Left lobe of liver (tissue), 2 donors: ENCODE measurements at regions not wholly inside any gene's neighbourhood (a gene's known extent, or its start where the extent isn't known, plus 50 kb on each side); places are given as distances from the start of the nearest gene placed in this dataset.
A peak's percentile ranks its signal among the peaks of the same experiment; 100 is the strongest.
"Not testable (repeated sequence)": the region's sequence is repeated elsewhere in the genome, so short reads cannot be mapped to it uniquely, and the experiment has no call there.

ENCODE experiments used
- ATAC-seq: fragments of 200-7000 bp; cut with Tn5 transposase; one replicate; pipeline ENCODE4 v1.9.1; 2020; ENCODE audit warnings: mild to moderate bottlenecking, moderate library complexity
- DNase-seq: peaks from one replicate; pipeline ENCODE4 v3.0.0-alpha.2; 2020; ENCODE audit warnings: low spot score
- donor health status: DM: no; HTN: no; CAD: no; lungs with moderate emphysema.
- donor health status: DM: no; HTN: yes; CAD: no.

DNA sequence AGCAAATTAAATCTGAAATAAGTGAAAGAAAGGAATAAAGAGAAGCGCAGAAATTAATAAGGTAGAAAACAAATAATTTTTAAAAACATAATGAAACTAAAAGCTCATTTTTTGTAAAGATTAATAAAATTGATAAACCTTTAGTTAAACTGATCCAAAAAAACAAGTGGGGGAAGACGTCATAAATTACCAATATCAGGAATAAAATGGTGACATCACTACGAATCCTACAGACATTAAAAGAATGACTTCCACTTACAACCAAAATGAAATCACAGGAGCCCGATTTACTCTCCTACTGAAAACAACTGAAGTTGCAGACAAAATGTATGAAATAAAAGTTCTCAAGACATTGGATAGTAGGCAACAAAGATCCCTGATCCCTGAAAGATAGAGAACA lies 68.1 kb upstream of the IFFO2 start:
- ATAC-seq (no peak), DNase-seq (no peak)

DNA sequence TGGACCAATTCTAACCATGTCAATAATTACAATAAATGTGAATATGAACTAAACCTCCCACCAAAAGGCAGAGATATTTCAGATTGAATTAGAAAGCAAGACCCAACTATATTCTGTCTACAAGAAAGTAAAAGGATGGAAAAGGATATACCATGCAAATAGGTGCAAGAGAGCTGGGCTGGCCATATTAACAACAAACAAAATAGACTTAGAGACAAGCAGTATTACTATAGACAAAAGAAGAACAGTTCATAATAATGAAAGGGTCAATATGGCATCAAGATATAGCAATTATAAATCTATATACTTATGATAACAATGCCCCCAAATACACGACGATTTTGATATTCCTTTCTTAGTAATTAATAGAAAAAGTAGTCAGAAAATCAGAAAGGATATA lies 67.3 kb upstream of the IFFO2 start:
- ATAC-seq: no peak
- DNase-seq: no peak

DNA sequence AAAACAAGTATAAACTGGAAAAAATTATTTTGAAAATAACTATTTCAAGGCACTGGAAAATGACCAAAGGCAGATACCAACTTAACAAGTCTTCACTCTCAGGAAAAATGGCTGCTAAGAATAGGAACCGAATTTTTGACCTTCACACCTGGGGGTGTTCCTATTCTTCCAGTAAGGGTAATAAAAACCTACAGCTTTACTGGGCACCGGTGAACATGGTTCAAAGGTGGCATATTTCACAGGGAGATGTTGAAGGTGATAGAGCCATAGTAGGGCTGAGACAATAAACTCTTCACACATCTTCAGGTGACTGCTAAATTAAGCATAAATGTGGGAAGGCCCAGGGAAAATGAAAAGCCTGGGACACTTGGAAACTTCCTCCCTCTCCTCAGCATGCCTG lies 65.4 kb upstream of the IFFO2 start:
- no peak for DNase-seq
- no peak for ATAC-seq

DNA sequence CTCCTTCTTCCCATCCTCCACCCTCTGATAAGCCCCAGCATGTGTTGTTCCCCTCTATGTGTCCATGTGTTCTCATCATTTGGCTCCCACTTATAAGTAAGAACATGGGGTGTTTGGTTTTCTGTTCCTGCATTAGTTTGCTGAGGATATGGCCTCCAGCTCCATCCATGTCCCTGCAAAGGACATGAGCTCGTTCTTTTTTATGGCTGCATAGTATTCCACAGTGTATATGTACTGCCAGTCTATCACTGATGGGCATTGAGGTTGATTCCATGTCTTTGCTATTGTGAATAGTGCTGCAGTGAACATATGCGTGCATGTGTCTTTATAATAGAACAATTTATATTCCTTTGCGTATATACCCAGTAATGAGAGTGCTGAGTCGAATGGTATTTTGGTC lies 62.8 kb upstream of the IFFO2 start:
- DNase-seq, ATAC-seq: not testable (repeated sequence)

DNA sequence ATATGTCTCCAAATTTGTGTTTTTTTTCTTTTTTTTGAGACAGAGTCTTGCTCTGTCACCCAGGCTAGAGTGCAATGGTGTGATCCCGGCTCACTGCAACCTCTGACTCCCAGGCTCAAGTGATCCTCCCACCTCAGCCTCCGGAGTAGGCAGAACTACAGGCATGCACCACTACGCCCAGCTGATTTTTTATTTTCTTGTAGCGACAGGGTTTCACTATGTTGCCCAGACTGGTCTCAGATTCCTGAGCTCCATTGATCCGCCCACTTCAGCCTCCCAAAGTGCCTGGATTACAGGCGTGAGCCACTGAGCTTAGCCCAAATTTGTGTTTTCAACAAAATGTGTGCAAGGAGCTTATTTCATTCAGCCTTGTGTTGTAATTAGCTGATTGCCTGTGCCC lies 59.0 kb upstream of the IFFO2 start:
- ATAC-seq (no peak), DNase-seq (peak; percentile 19)

DNA sequence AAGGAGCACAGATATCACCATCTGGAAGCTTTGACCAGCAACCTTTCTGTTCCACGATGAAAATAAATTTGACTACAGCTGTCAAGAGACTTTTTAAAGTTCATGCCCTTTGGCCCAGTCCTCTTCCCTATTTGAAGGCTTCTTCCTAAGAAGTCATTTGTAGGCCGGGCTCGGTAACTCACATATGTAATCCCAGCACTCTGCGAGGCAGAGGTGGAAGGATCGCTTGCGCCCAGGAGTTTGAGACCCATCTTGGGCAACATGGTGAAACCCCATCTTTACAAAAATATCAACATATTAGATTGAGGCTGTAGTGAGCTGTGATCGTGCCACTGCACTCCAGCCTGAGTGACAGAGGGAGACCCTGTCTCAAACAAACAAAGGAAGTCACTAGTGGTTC lies 58.3 kb upstream of the IFFO2 start:
- ATAC-seq (no peak), DNase-seq (no peak)

DNA sequence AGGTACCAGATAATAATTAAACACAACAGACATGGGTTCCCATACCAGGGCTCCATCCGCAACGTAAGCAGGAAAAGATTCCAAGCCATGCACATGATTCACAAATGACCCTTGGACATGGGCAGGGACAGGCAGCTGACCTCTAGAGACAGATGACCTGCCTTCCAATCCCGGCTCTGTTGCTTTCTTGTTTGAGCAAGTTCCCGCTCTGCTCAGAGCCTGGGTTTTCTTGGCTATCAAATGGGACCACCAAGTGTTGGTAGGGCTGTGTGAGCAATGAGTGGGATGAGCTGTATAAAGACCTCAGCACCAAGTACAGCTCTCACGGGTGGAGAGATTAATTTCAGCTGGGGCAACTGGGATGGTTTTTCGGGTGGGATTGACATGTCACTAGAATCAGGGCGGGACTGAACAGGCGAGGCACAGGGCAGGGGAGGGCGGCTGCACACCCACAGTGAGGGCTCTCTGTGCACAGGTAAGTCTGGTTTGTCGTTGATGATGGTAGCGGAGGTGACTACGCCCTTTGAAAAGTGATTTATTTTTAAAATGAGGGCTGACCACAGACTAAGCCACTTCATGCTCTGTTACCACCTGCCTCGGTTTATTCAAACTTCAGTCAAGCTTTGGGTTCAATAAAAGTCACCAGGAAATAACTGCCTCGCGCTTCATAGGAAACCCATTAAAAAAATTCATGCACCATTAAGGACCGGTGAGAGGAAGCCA lies 57.5 kb upstream of the IFFO2 start:
- DNase-seq: peak; percentile 92

DNA sequence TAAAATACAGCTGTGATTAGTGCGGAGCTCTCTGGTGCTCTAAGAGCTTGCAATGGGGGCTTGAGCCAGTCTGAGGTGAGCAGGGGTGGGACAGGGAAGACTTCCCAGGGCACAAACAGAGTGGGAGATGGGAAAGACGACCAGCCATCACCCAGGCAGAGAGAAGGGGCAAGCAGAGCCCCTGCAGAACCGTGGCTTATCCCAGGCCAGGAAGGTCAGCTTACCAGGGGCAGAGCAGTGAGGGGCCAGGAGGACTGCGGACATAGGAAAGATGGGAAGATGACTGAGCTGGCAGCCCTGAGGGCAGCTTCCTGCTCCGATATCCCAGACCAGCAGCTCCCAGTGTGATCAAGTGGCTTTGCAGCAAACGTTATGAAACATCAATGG lies 55.4 kb upstream of the IFFO2 start:
- ATAC-seq: no peak
- DNase-seq: peak; percentile 42

More for the DNA sequence above, 57.5 kb upstream of the IFFO2 start:
- peak; percentile 67 for ATAC-seq

DNA sequence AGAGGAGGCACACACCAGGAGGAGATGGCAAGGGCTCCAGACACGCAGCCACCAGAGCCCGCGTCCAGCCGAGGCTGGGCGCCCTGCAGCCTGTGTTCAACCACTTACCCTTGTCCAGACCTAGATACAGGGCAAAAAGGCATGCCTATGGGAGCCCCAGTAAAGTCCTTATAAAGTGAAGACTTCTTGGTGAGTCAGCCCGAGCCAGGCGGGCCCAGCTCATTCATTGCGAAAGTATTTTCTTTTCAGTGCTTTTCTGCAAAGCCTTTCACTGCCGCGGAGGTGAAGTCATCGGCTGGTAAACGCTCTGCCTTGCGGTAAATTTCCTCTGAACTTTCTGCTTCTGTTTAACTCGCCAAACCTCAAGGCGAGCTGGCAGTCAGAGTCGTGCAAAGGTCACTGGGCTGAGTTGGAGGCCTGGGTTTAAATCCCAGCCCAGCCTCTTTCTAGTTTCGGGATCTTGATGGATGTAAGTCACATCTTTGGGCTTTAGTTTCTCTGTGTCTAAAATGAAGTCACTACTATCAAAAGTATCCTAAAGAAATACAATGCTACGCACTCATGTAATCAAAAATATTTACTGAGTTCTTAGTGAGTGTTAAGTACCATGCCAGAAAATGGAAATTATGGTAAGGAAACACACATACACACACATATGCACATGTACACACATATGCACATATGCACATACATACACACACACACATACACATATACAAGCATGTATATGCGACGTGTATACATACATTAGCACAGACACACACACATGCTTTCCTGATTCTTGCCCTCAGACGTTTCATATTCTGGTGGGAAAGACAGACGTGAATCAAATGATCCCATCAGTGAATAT lies 54.7 kb upstream of the IFFO2 start:
- peak; percentile 87 for DNase-seq
- ATAC-seq: peak; percentile 57

DNA sequence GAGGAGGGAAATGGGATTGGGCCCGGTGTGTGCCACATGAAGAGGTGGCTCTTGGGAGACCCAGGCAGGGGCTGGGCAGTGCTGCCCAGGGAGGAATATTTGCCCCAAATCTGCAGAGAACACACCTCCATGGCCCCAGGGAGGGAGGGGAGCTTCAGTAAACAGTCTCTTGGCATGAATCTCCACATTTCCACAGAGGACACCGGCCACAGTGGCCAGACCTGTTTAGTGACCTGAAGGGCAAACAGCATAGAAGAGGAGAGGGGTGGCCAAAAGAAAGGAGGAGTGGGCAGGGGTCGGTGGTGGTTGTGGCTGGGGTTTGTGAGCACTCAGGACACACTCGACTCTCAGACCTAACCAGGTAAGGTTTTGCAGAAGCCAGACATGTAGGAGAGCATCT lies 54.0 kb upstream of the IFFO2 start:
- ATAC-seq (peak; percentile 70), DNase-seq (peak; percentile 88)

DNA sequence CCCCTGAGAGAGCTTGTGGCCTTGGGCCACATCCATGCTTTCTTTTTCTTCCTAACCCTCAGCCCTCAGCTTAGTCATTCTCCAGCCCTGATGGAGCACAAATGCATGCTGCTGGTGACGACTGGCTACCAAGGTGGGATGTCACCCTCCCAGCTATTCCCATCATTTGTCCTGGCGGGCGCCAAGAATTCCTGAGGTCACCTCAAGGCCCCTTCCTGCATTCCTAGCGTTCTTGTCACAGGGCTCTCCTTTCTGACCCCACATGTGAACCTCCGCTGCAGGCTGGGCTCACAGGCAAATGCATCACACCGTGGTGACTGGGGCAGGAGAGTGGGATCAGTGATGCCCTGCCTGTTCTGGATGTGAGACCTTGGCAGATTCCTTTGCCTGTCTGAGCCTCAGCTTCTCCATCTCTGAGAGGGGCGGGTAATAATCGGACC lies 53.4 kb upstream of the IFFO2 start:
- no peak for ATAC-seq

DNA sequence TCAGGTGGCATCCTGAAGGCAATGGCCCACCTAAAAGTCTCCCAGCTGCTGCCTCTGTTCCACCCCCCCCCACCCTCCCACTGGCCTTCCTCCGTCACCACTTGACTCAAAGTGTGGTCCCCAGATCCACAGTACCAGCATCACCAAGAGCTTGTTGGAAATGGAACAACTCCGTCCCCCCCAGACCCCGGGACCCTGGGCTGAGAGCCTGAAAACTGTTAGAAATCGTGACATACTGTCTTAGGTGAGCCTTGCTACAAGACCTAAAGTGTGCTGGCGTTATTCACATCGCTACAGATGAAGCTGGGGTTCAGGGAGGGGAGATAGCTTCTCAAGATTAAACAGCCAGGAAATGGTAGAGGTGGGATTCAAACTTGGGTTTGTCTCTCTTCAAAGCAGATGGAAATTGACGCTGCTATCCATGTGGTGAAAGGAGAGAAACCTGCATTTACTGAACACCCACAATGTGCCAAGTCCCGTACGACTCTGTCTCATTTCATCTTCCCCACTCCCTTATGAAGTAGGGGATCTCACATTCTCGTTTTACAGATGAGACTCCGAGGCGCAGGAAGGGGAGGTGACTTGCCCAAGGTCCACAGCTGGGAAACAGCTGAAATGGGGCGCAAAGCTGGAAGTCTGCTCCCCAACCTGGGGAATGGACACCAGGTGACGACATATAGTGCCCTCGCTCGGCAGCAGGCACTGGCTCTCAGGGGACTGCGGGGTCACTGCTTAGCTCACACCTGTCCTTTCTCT lies 52.8 kb upstream of the IFFO2 start:
- ATAC-seq (no peak), DNase-seq (no peak)

More for the DNA sequence above, 53.4 kb upstream of the IFFO2 start:
- no peak for DNase-seq

DNA sequence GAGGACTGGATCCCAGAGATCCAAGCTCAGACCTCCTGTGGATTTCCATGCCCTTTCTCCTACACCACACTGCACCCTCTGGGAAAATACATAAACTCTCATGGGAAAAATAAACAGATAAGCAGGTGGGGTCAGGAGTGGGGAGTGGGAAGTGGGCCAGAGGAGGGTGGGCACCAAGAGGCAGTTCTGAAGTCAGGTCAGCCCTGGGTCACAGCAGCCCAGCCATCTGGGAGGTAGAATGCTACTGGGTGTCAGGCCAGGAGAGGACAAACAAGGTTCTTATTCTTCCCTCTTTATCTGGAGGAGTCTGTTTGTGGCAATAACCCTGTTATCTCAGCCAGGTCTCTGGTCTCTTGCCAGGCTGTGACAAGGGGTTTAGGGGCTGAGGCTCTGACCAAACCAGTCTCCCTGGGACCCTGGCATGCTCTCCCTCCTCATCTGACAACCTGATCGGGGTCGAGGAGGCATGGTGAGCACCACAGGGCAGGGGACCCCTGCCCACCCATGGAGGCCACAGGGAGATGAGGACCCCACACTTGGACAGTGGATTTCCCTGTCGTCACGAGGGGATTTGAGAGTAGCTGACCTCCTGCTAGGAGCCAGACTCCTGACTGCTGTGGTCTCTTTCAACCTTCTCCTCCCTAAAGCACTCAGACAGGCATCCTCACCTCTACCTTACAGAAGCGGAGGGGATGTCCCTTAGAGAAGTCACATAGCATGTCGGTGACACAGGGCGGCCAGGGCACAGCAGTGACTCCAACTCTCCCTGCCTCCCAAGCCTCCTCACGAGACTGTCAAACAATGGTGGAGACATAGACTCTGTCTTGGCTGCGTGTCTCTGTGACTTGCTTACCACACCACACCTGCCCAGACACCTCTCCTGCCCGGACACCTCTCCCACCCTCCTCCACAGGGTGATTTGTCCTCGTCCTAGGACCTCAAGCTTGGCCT lies 51.3 kb upstream of the IFFO2 start:
- ATAC-seq: no peak
- no peak for DNase-seq

DNA sequence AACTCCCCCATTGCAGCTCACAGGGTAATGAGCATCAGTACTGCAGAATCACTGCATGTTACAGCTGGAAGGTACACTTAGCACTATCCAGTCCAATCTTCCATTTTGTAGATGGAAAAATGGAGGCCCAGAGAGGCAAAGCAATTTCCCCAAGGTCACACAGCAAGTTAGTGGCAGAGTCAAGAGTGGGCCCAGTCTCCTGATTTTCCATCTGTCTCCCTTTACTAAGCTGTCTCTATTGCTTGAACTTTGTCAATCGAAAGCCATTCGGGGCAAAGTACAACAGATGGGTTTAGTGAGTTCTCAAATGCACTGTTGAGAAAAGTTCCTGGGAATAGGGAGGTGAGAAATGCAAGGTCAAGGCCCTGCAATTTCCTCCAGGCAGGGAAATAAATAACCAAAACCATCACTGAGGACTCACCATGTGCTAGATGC lies 50.4 kb upstream of the IFFO2 start:
- no peak for ATAC-seq
- DNase-seq: no peak
